ENCODE measurements at regions not wholly inside any gene's neighbourhood (a gene's known extent, or its start where the extent isn't known, plus 50 kb on each side); places are given as distances from the start of the nearest gene placed in this dataset.
"Not testable (repeated sequence)": the region's sequence is repeated elsewhere in the genome, so short reads cannot be mapped to it uniquely, and the experiment has no call there.

- DNase-seq (ENCODE audit: low spot score): no peak
These were observed 83.4 kb upstream of the LRPAP1 start for GRCh38 chr4:3615386-3616286.

- DNase-seq (ENCODE audit: low spot score): no peak
These were observed 82.4 kb upstream of the LRPAP1 start for GRCh38 chr4:3614731-3614980.

DNA sequence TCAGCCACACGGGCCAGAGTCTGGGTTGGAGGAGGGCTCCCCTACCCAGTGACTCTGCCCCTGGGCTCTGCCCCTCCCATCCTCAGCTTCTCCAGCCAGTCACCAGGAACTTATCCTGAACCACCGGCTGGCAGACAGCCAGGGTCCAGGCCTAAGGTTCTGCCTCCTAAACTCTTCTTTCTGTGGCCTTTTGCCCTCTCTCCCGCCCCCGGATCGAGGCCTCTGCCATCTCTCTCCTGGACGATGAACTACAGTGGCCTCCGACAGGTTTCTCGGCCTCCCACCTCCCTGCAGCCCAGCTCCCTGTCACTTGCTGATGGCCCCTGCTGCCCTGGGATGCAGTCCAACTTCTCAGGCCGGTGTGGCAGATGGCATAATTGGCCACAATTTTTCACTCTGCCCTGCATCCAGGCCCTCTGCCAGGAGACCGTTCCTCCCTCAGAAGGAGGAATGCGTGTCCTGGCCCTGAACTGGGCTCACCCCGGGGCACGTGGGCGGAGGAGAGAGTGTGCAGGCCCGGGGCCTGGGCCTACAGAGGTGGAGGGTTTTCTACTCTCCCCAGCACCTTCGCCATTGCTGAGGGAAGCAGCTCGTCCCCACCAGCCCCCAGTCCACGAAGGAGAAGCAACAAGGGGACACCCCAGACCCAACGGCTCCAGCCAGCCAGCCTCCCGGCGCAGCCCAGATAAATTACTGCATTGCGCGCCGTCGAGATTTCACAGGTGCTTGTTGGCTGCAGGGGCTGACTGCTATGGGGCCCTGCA lies 81.9 kb upstream of the LRPAP1 start:
- DNase-seq (ENCODE audit: low spot score): peak; percentile 73

DNA sequence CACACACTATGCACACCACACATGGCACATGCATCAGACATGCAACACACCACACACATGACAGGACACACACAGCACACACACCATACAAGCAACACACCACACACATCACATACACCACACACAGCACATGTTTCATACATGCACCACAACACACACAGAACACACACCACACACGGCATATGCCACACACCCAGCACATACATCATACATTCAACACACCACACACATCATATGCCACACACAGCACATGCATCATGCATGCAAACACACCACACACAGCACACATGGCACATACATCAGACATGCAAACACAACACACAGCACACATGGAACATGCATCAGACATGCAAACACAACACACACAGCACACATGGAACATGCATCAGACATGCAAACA lies 80.7 kb upstream of the LRPAP1 start:
- DNase-seq (ENCODE audit: low spot score): no peak

DNA sequence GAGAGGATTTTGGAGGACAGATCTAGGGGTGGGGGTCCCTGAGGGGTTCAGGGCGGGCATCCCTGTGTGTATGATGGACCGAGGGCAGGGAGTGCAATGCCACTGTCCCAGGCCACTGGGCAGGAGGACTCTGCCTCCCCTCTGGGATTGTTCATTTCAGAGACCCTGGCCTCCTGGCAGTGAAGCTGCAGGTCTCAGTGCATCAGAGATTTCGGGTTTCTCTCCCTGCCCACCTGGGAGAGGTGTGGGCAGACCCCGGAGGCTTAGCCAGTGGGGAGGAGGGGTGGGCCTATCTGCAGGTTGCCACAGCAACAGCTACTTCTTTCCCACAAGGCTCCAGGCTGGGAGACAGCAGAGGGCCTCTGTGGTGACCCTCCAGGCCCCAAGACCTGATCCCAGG lies 80.1 kb upstream of the LRPAP1 start:
- no peak for DNase-seq (ENCODE audit: low spot score)

GRCh38 chr4:3611778-3612177 lies 79.6 kb upstream of the LRPAP1 start:
- DNase-seq (ENCODE audit: low spot score): no peak

GRCh38 chr4:3610851-3611250 lies 78.6 kb upstream of the LRPAP1 start:
- DNase-seq (ENCODE audit: low spot score): not testable (repeated sequence)

GRCh38 chr4:3609905-3610304 lies 77.7 kb upstream of the LRPAP1 start:
- not testable (repeated sequence) for DNase-seq (ENCODE audit: low spot score)

DNA sequence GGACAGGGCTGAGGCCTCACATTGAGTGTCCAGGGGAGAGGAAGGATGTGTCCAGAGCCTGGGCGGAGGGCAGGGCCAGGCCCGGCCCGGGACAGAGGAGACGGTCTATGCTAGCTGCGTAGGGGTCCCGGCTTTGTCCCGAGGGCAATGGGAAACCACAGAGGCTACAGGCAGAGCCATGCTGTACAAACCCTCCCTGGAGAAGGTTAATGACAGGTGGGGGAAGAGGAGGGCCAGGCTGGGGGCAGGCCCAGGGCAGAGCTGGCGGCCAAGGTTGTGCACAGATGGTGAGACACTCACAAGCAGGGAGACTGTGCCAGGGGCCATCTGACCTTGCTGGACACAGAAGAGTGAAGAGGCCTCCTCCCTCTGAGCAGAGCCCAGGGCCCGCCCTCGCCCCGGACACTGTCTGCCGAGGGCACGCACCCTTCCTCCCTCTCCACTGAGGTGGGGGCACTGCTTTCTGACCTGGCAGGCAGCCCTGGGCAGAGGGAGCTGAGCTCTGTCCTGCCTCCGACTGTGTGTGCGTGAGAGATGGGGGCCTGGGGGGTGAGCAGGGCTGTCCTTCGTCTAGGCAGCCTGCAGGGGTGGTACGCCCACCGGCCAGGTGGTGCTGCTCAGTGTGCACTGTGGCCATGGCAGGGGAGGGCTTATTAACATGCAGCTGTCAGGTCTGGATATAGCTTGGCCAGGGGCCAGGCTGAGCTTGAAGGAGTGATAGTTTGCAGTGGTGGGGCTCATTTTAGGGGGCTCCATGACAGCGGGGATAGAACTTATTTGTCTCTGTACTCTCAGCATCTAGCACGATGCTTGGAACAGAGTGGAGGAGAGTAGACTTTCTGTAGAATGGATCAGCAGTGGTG lies 75.7 kb upstream of the LRPAP1 start:
- no peak for DNase-seq (ENCODE audit: low spot score)

DNA sequence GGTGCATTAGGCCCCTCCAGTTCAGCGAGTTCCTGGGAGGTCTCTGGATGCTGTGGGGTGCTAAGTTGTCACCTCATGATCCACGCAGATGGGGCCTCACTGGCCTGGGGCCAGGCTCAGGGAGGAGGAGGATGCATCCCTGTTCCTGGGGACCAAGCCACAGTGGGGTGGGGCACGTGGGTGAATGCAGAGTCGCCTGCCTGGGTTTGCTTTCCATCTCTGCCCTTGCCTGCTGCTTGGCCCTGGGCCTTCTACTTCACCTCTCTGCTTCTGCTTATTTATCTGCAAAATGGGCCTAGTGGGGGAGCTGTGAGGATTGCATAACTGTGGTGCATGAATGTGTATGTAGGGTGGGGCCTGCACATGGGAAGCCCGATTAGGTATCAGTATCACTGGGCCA lies 74.6 kb upstream of the LRPAP1 start:
- not testable (repeated sequence) for DNase-seq (ENCODE audit: low spot score)

GRCh38 chr4:3606271-3606670 lies 74.0 kb upstream of the LRPAP1 start:
- not testable (repeated sequence) for DNase-seq (ENCODE audit: low spot score)

- DNase-seq (ENCODE audit: low spot score): no peak
These were observed 73.3 kb upstream of the LRPAP1 start for GRCh38 chr4:3605491-3605890.

DNA sequence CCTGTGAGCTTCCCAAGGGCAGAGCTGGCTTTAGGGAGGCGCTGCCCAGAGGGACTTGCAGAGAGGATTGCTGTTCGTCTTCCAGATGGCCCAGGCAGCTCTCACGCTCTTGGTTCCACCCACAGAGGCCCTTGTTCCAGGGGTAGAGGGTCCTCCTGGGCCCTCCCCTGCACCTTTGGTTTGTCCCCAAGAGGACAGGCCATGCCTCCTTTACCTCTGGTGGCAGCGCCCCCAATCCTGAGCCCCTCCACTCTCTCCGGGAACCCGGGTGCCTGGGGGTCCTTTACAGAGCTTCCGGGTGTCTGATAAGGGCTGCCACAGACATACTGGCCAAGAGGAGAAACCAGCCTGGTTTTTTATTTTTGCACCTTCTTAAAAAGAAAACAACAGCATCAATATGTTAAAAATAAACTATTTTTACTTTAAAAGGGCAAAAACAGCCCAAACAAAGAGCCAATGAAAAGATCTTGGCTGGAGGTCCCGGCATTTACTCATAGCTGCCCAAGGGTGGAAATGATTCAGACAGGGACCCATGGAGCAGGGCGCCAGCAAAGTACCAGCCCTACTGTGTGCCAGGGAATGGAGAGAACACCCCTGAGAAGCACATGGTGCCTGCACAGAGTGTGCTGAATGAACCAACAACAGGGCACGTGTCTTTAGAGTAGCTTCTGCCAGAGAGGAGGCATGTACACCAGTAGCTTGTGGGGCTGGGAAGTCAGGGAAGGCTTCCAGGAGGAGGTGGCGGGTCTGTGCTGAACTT lies 70.8 kb upstream of the LRPAP1 start:
- DNase-seq (ENCODE audit: low spot score): not testable (repeated sequence)

GRCh38 chr4:3601992-3602391 lies 69.8 kb upstream of the LRPAP1 start:
- DNase-seq (ENCODE audit: low spot score): no peak

GRCh38 chr4:3601108-3601690 lies 69.0 kb upstream of the LRPAP1 start:
- not testable (repeated sequence) for DNase-seq (ENCODE audit: low spot score)

GRCh38 chr4:3599951-3600350 lies 67.7 kb upstream of the LRPAP1 start:
- DNase-seq (ENCODE audit: low spot score): no peak

GRCh38 chr4:3598695-3599227 lies 66.5 kb upstream of the LRPAP1 start:
- no peak for DNase-seq (ENCODE audit: low spot score)

DNA sequence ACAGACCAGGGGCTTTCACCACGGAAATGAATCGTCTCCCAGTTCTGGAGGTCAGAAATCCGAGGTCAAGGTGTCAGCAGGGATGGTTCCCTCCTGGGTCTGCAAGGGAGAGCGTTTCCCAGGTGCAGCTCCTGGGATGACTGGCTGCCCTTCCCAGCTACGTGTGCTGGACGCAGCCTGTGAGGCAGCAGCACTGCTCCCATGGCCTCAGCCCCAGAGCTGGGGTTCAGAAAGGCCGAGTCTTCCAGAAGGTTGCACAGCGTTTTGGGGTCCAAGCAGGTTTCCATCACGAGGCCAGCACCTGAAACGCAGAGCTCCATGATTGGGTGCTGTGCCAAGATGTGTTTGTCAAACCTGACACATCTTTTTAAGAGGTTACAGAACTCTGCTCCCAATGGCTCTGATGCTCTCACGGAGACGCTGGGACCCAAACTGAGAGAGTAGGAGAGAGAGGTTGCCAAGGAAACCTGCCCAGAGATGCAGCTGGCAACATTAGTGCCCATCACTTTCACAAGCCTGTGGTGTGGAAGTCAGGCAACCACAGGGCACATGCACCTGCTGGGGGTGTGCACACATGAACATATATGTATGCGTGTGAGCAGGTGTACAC lies 65.8 kb upstream of the LRPAP1 start:
- DNase-seq (ENCODE audit: low spot score): not testable (repeated sequence)

DNA sequence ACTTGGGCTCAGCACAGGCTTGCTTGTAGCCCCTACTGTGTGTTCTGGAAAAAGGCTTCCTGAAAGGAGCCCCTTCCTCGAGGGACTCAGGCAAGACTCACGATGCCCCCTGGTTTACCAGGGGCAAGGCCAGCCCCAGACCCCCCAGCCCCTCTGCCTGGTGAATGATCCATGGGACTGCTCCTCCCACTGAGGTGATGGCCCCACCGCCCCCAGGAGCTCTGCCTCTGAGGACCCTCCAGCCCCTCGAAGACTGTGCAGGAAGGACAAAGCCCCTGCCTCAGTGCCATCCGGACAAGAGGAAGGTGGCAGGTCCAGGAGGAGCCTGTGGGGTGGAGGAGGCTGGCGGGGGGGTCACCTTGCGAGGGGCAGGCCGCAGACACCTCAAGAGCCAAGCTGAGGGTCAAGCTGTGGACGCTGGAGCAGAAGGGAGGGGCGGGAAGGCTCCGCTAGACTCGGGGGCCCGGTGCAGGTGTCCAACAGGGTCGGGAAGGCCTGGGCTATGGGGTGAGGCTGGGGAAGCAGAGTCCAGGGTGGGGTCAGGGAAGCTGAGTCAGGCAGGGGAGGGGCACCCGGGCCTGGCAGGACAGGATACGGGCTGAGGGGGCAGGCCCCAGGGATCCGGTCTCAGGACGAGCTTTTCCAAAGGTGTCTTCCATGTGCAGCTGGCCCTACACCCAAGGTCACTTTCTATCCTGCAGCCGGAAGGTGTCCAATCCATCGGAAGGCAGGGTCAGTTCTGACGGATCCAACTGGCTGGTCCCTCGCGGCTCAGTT lies 64.9 kb upstream of the LRPAP1 start:
- not testable (repeated sequence) for DNase-seq (ENCODE audit: low spot score)
